ENCODE measurements at regions not wholly inside any gene's neighbourhood (a gene's known extent, or its start where the extent isn't known, plus 50 kb on each side); places are given as distances from the start of the nearest gene placed in this dataset.
"Not testable (repeated sequence)": the region's sequence is repeated elsewhere in the genome, so short reads cannot be mapped to it uniquely, and the experiment has no call there.

- DNase-seq (ENCODE audit: low spot score) = peak; percentile 48
- intact Hi-C loops (cut with DNase I) = not testable (repeated sequence)
These were observed 56.1 kb upstream of the IQSEC3 start for GRCh38 chr12:10453-10852.

- peak; percentile 42 for DNase-seq (ENCODE audit: low spot score)
- intact Hi-C loops (cut with DNase I) = not testable (repeated sequence)
These were observed 55.4 kb upstream of the IQSEC3 start for GRCh38 chr12:10879-11812.

- intact Hi-C loops (cut with DNase I) = not testable (repeated sequence)
These were observed 54.3 kb upstream of the IQSEC3 start for GRCh38 chr12:12306-12705.

GRCh38 chr12:12725-13640 is 53.6 kb upstream of the IQSEC3 start:
- peak; percentile 73 for DNase-seq (ENCODE audit: low spot score)
- intact Hi-C loops (cut with DNase I) = not testable (repeated sequence)

More at GRCh38 chr12:12306-12705, 54.3 kb upstream of the IQSEC3 start:
- DNase-seq (ENCODE audit: low spot score) = peak; percentile 57

- DNase-seq (ENCODE audit: low spot score); intact Hi-C loops (cut with DNase I): not testable (repeated sequence)
These were observed 52.7 kb upstream of the IQSEC3 start for GRCh38 chr12:13841-14240.

- intact Hi-C loops (cut with DNase I) = not testable (repeated sequence)
These were observed 51.9 kb upstream of the IQSEC3 start for GRCh38 chr12:14696-15095.

GRCh38 chr12:15381-15780 is 51.2 kb upstream of the IQSEC3 start:
- DNase-seq (ENCODE audit: low spot score) = peak; percentile 38
- intact Hi-C loops (cut with DNase I) = not testable (repeated sequence)

More at GRCh38 chr12:14696-15095, 51.9 kb upstream of the IQSEC3 start:
- not testable (repeated sequence) for DNase-seq (ENCODE audit: low spot score)

- DNase-seq (ENCODE audit: low spot score) = peak; percentile 57
- intact Hi-C loops (cut with DNase I) = not testable (repeated sequence)
These were observed 50.5 kb upstream of the IQSEC3 start for GRCh38 chr12:16019-16418.

- DNase-seq (ENCODE audit: low spot score); intact Hi-C loops (cut with DNase I): not testable (repeated sequence)
These were observed 50.0 kb upstream of the IQSEC3 start for GRCh38 chr12:16541-16940.
